ENCODE measurements at regions not wholly inside any gene's neighbourhood (a gene's known extent, or its start where the extent isn't known, plus 50 kb on each side); places are given as distances from the start of the nearest gene placed in this dataset.

- TF ChIP-seq GATA2 (IDR thresholded peaks at IDR 0.05; ENCODE audit: low read depth, low read length): no peak
- TF ChIP-seq GATA3 (IDR thresholded peaks at IDR 0.05; ENCODE audit: low read depth, low read length): no peak
Measured at GRCh38 chr4:175290401-175290800, 372.2 kb downstream of the ADAM29 start.
